SU-DHL-6 (cell line): ENCODE measurements at regions not wholly inside any gene's neighbourhood (a gene's known extent, or its start where the extent isn't known, plus 50 kb on each side); places are given as distances from the start of the nearest gene placed in this dataset.

ENCODE experiments used
- H2AFZ ChIP-seq: fragments of 200-600 bp; sonication (generic); 2 replicates; pipeline ENCODE4 v1.6.1; 2014; ENCODE audit warnings: low read depth, mild to moderate bottlenecking, moderate library complexity, mixed read lengths, antibody characterized with exemption, low read length; ENCODE audit not compliant: severe bottlenecking
- H3F3A ChIP-seq: fragments of 200-600 bp; shearing (Covaris generic); 2 replicates; pipeline ENCODE4 v1.6.0; 2016; ENCODE audit warnings: antibody characterized with exemption, mild to moderate bottlenecking; ENCODE audit not compliant: insufficient read depth
- H3K27ac ChIP-seq: fragments of 200-600 bp; sonication (generic); 2 replicates; pipeline ENCODE4 v1.5.1; 2016; ENCODE audit warnings: low read depth, mild to moderate bottlenecking, low read length, moderate library complexity, mixed read lengths
- H3K27me3 ChIP-seq: fragments of 200-600 bp; sonication (generic), shearing (Covaris generic); 2 replicates; pipeline ENCODE4 v1.6.0; 2014; ENCODE audit warnings: mild to moderate bottlenecking, low read length
- H3K36me3 ChIP-seq: fragments of 200-600 bp; sonication (generic); 2 replicates; pipeline ENCODE4 v1.6.1; 2014; ENCODE audit warnings: mild to moderate bottlenecking, low read length, mixed read lengths
- H3K4me2 ChIP-seq: fragments of 300-600, 200-600 bp; shearing (Covaris generic), sonication (generic); 2 replicates; pipeline ENCODE4 v1.6.0; 2014; ENCODE audit warnings: low read length, low read depth, mild to moderate bottlenecking; ENCODE audit not compliant: poor library complexity, severe bottlenecking
- H3K4me3 ChIP-seq: fragments of 200-600 bp; sonication (generic); 2 replicates; pipeline ENCODE4 v1.5.1; 2014; ENCODE audit warnings: antibody characterized with exemption, low read length, mild to moderate bottlenecking, mixed read lengths; ENCODE audit not compliant: insufficient read depth, poor library complexity, severe bottlenecking
- H3K79me2 ChIP-seq: fragments of 200-600 bp; sonication (generic); 2 replicates; pipeline ENCODE4 v1.6.1; 2014; ENCODE audit warnings: mild to moderate bottlenecking, low read length, moderate library complexity; ENCODE audit not compliant: insufficient read depth
- H3K9ac ChIP-seq: fragments of 200-600 bp; sonication (generic); 2 replicates; pipeline ENCODE4 v1.7.0; 2014; ENCODE audit warnings: mild to moderate bottlenecking, low read length
- H3K9me2 ChIP-seq: fragments of 200-600 bp; sonication (generic); replicated peaks from 2 replicates; pipeline ENCODE4 v1.6.1; 2014; ENCODE audit warnings: low read length; ENCODE audit not compliant: insufficient read depth
- H3K9me3 ChIP-seq: fragments of 200-600 bp; sonication (generic); 2 replicates; pipeline ENCODE4 v1.6.1; 2014; ENCODE audit warnings: low read length, mixed read lengths; ENCODE audit not compliant: insufficient read depth
- H4K20me1 ChIP-seq: fragments of 200-600 bp; sonication (generic); 2 replicates; pipeline ENCODE4 v1.6.1; 2014; ENCODE audit warnings: low read depth, mild to moderate bottlenecking, antibody characterized with exemption, low read length, moderate library complexity, mixed read lengths
- EZH2phosphoT487 ChIP-seq: fragments of 200-600 bp; sonication (generic), shearing (Covaris generic); conservative IDR thresholded peaks from 2 replicates; pipeline ENCODE4 v1.6.1; 2018; ENCODE audit warnings: mild to moderate bottlenecking, antibody characterized with exemption, low read length, moderate library complexity, mixed read lengths
- TF ChIP-seq, protein P1 (sequence below): fragments of 200-600 bp; sonication (generic); IDR thresholded peaks from one replicate; pipeline ENCODE4 v1.5.1; 2017; ENCODE audit warnings: antibody characterized with exemption, mild to moderate bottlenecking, low read length, moderate library complexity; ENCODE audit not compliant: insufficient read depth, poor library complexity, severe bottlenecking

DNA sequence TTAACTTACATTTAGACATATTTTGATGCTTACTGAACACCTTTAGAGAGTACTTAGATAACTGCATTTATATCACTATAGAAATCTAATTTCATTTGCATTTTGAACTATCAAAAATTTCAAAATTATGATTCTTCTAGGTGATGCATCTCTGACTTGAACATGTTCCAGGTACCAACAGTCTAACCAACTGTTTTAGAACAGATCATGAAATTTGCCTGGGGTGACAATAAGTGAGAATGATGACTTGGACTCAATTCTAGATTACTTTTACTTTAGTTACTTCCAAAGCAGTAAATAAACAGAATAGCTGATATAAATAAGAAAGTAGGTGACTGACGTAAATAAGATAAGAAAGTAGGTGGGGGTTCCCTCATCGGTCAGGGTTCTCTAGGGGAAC, 307.8 kb downstream of the BCHE start:
- no peaks in the 10 kb centered on the region for H3F3A ChIP-seq
- no peak overlapping the region for H3K9ac ChIP-seq
- H3K27me3 ChIP-seq: no peaks in the 10 kb centered on the region
- peak overlapping the region; percentile 54 for H2AFZ ChIP-seq
- no peaks in the 10 kb centered on the region for H3K79me2 ChIP-seq
- no peak overlapping the region for H3K4me3 ChIP-seq
- no peaks in the 10 kb centered on the region for H3K9me3 ChIP-seq
- no peaks in the 10 kb centered on the region for H3K36me3 ChIP-seq
- no peak overlapping the region for H3K27ac ChIP-seq
- no peaks in the 10 kb centered on the region for H3K9me2 ChIP-seq
- TF ChIP-seq, protein P1, sequence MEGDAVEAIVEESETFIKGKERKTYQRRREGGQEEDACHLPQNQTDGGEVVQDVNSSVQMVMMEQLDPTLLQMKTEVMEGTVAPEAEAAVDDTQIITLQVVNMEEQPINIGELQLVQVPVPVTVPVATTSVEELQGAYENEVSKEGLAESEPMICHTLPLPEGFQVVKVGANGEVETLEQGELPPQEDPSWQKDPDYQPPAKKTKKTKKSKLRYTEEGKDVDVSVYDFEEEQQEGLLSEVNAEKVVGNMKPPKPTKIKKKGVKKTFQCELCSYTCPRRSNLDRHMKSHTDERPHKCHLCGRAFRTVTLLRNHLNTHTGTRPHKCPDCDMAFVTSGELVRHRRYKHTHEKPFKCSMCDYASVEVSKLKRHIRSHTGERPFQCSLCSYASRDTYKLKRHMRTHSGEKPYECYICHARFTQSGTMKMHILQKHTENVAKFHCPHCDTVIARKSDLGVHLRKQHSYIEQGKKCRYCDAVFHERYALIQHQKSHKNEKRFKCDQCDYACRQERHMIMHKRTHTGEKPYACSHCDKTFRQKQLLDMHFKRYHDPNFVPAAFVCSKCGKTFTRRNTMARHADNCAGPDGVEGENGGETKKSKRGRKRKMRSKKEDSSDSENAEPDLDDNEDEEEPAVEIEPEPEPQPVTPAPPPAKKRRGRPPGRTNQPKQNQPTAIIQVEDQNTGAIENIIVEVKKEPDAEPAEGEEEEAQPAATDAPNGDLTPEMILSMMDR: no peak
- no peak for TF ChIP-seq EZH2phosphoT487
- no peaks in the 10 kb centered on the region for H4K20me1 ChIP-seq
- H3K4me2 ChIP-seq: no peak overlapping the region

DNA sequence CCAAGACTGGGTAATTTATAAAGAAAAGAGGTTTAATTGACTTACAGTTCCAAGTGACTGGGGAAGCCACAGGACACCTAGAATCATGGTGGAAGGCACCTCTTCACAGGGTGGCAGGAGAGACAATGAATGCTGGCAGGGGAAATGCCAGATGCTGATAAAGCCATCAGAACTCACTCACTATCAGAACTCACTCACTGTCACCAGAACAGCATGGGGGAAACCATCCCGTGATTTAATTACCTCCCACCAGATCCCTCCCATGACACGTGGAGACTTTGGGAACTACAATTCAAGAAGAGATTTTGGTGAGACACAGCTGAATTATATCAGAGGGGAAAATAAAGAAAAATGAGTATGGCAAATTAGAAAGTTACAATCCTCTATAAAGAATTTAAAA, 310.9 kb downstream of the BCHE start:
- H3K27ac ChIP-seq: no peak overlapping the region
- no peaks in the 10 kb centered on the region for H3K36me3 ChIP-seq
- H3K9ac ChIP-seq: no peak overlapping the region
- H3K79me2 ChIP-seq: no peaks in the 10 kb centered on the region
- H3K9me3 ChIP-seq: no peaks in the 10 kb centered on the region
- H4K20me1 ChIP-seq: no peaks in the 10 kb centered on the region
- H3K27me3 ChIP-seq: no peaks in the 10 kb centered on the region
- H3F3A ChIP-seq: no peaks in the 10 kb centered on the region
- H3K9me2 ChIP-seq: no peaks in the 10 kb centered on the region
- no peak overlapping the region for H3K4me2 ChIP-seq
- H2AFZ ChIP-seq: peak overlapping the region; percentile 21
- no peak overlapping the region for H3K4me3 ChIP-seq
- TF ChIP-seq, protein P1: no peak
- TF ChIP-seq EZH2phosphoT487: no peak

DNA sequence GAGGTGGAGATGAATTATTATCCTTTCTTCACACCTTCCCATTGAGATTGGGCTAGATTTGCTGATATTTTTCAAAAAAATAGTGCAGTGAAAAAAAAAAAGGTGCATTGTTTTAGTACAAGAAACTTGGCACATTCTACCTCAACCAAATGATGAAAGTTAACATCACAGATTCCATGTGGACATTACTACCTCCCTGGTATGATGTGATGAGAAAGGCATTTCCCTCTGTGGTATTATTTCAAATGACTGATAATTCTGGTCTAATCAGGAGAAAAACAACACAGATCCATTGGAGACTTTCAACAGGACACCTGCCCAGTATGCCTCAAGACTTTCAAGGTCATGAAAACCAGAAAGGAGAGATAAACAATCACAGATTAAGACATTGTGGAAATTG, 313.4 kb downstream of the BCHE start:
- Histone ChIP-seq H3K9me2 (no peaks in the 10 kb centered on the region), H3K36me3 (no peaks in the 10 kb centered on the region), H3K79me2 (no peaks in the 10 kb centered on the region), H2AFZ (no peak overlapping the region), H3F3A (no peaks in the 10 kb centered on the region), H3K4me2 (no peak overlapping the region), H3K27ac (no peak overlapping the region), H4K20me1 (no peaks in the 10 kb centered on the region), H3K9me3 (no peaks in the 10 kb centered on the region), H3K9ac (no peak overlapping the region), H3K27me3 (no peaks in the 10 kb centered on the region), H3K4me3 (no peak overlapping the region)
- TF ChIP-seq, protein P1: no peak
- no peak for TF ChIP-seq EZH2phosphoT487

DNA sequence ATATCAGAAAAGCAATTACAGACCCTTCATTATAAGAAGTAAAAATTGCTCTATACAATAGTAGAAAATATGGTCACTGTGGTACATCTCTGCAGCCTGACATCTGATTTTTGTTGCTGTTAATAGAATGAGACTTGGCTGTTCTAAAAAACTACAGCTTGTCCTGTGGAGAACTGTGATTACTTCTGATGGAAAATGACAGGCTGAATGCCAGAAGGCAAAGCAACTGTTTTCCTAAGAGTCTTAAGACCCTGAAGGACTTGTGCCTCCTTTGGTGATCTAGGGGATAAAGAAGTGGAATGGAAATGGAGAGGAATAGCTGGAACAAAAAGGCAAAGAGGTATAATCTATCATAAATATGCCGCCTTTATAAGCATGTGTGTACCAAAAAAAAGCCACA, 314.8 kb downstream of the BCHE start:
- no peak overlapping the region for H3K4me3 ChIP-seq
- no peaks in the 10 kb centered on the region for H3K27me3 ChIP-seq
- no peak overlapping the region for H2AFZ ChIP-seq
- TF ChIP-seq EZH2phosphoT487: no peak
- TF ChIP-seq, protein P1: no peak
- H3K4me2 ChIP-seq: no peak overlapping the region
- no peaks in the 10 kb centered on the region for H4K20me1 ChIP-seq
- no peaks in the 10 kb centered on the region for H3K36me3 ChIP-seq
- H3K27ac ChIP-seq: no peak overlapping the region
- no peaks in the 10 kb centered on the region for H3K79me2 ChIP-seq
- no peaks in the 10 kb centered on the region for H3K9me2 ChIP-seq
- H3K9me3 ChIP-seq: no peaks in the 10 kb centered on the region
- H3F3A ChIP-seq: no peaks in the 10 kb centered on the region
- no peak overlapping the region for H3K9ac ChIP-seq
